Skin epidermis (tissue), 12 donors: ENCODE measurements at regions not wholly inside any gene's neighbourhood (a gene's known extent, or its start where the extent isn't known, plus 50 kb on each side); places are given as distances from the start of the nearest gene placed in this dataset.
A peak's percentile ranks its signal among the peaks of the same experiment; 100 is the strongest.

Experiments used
- H3K27ac ChIP-seq, 21 experiments: fragments of 200-600 bp; sonication (generic) in 11 of 21; one replicate each; pipeline ENCODE4 v1.5.0; 2020; ENCODE audit warnings: mild to moderate bottlenecking in 3 of 21, inconsistent platforms in 2 of 21, moderate library complexity in 2 of 21
- H3K4me3 ChIP-seq, 7 experiments: fragments of 200-600 bp; sonication (generic) in 2 of 7; one replicate each; pipeline ENCODE4 v1.5.0; 2020; ENCODE audit warnings: inconsistent platforms in 2 of 7, mild to moderate bottlenecking in 2 of 7, moderate library complexity in 1 of 7

DNA sequence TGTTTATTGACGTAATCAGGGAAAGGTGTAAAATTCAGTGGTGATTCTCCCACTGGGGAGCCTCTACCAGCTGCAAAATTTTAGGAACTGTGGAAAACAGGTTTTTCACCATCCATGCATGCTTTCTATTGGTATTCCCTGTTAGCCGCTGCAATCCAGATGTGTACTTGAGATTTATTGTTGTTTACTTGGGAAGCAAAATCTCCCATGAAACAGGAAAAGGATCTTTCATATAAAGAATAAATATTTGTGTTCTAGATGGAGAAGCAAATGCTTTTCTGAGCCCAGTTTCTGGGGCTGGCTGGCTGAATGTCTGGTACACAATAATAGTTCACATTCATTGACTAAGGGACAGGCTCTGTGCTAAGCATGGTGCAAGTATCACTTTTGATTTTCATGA, 144.6 kb upstream of the RASGRP1 start:
- no peak overlapping the region for H3K27ac ChIP-seq
- H3K4me3 ChIP-seq: no peak overlapping the region

DNA sequence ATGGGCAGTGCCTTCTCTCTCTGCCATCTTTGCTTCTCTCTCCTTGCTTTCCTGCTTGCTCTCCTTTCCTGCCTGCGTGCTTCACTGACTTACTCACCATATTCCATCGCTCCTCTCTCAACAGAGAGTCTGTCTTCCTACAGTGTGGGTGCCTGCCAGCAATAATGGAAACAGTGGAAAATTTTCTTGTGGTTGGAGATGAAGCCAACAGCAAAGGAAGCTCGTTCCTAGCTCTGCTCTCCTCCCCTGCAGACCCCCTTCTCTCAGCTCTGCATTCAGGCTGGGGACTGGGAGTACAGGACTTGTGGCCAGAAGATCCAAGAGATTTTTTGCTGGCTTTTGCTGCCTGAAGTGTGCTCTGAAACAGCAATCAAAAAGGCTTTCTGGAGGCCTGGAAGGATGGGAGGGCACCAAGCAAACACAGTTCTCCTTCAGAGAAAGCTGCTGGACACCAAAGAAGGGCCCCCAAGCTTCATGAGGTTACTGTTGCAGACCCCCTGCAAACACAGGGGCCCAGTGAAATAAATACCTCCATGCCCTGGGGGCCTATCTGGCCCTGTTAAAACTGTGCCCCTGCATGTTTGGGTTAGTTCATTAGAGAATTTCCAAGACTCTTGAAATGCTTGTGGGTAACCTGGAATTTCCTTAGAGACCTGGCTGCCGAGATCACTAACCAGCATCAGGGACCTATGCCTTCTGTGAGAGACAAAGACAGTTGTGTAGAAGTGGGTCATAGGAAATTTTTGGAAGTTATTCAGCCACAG, 149.9 kb upstream of the RASGRP1 start:
- H3K27ac ChIP-seq: peak overlapping the region in 8 of 21 experiments; percentile 21 to 77 (median 56)
- no peak overlapping the region for H3K4me3 ChIP-seq

DNA sequence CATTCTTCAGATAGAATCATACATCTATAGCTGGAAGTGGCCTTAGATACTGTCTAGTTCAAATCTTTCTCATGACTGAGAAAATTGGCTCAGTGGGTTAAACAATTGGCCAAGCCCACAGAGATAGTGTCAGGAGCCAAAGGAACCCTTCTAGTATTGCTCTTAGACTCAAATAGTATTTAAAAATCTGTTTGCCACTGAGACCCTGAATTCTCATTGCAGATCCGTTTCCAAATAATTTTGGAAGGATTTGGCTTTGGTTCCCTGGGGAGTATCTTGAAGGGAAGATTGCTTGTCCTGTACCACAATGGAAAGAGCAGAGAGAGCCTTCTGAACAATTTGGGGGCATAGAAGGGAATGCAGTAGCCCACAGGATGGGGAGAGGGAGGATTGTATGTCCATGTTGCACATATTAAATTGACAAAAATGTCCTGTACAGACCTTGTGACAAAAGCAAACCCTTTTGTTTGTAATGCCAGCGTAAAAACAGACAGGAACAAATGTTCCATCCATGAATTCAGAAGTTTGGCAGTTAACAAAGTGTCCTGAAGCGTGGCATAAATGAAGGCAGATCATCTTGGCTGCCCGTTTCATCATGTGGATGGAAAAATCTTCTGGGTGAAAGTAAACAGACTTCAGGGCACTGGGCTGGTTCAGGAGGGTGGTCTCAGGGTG, 156.4 kb upstream of the RASGRP1 start:
- Histone ChIP-seq H3K4me3 (no peak overlapping the region), H3K27ac (peak overlapping the region in 1 of 21 experiments; percentile 3)

DNA sequence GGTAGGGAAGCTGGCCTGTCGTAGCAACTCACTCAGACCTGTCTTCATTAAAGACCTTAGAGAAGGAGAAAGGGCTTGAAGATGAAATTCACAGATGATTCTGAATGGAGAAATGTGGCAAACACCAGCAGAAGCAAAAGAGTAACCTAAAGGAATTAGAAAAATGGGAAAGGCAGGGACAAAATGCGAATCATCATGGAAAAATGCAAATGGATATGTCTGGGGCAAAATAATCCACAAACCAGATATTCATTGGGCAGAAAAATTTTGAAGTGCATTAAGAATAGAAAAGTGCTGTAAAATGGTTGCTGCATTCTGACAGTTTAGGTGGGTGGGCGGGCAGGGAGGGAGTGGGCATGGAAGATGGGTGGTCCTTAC, 156.9 kb upstream of the RASGRP1 start:
- Histone ChIP-seq H3K27ac (peak overlapping the region in 1 of 21 experiments; percentile 3), H3K4me3 (no peak overlapping the region)

DNA sequence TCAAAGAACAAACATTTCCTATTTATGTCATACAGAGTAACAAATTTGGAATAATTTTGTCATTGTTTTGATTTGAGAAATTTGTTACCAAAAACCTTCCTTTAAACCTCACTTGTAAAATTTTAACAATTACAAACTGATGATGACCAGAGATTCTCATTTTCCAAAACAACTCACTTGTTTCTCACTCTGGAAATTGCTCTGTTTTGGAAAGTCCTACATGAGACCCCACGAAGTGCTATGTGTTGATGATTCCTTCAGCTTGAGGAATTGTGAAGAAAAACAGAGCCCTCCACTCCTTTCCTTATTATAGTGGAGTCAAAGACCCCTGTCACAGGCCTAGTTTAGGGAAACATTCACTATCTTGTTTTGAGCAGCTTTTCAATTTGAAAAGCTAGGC, 157.6 kb upstream of the RASGRP1 start:
- Histone ChIP-seq H3K27ac (no peak overlapping the region), H3K4me3 (no peak overlapping the region)

DNA sequence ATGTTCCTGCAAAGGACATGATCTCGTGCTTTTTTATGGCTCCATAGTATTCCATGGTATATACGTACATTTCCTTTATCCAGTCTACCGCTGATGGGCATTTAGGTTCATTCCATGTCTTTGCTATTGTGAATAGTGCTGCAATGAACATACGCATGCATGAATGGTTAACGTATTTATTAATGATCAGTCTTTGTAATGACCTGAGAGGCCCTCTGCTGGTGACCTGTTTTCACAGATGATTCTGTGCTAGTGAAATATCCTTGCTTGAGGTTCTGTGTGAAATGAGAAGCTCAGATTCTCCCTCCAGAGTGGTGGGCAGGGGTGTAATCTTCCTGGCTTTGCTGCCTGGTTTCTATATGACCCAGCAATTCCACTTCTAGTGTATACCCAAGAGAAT, 160.2 kb upstream of the RASGRP1 start:
- no peak overlapping the region for H3K4me3 ChIP-seq
- H3K27ac ChIP-seq: no peak overlapping the region

DNA sequence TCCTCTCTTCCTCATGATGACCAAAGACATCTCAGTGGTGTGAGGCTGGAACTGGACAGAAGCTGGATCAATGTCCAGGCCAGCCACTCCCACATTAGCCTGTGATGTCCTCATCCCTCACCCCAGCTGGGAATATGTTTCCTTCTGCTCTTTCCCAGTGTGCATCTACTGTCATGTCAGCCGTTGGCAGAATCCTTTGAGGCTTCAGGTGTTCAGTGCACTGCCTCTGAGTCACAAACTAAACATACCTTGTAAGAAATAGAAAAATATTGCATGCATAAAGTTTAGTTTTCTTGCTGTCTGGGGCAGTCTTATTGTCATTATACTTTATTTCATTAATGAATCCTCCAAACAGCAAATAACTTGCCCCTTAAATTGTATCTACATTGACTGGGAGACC, 161.6 kb upstream of the RASGRP1 start:
- H3K4me3 ChIP-seq: no peak overlapping the region
- H3K27ac ChIP-seq: no peak overlapping the region

DNA sequence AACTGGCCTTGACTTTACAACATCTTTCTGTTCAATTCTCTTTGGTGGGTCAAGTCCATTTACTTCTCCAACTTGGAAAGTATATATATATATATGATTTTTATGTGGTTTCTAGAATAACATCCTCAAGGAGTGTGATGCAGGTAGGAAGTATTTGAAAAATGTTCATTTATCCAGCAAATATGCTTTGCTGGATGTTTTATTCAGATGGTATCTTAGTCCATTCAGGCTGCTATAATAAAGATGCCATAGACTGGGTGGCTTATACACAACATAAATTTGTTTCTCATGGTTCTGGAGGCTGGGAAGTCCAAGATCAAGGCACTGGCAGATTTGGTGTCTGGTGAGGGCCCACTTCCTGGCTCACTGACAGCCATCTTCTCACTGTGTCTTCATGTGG, 168.7 kb upstream of the RASGRP1 start:
- Histone ChIP-seq H3K27ac (no peak overlapping the region), H3K4me3 (no peak overlapping the region)

DNA sequence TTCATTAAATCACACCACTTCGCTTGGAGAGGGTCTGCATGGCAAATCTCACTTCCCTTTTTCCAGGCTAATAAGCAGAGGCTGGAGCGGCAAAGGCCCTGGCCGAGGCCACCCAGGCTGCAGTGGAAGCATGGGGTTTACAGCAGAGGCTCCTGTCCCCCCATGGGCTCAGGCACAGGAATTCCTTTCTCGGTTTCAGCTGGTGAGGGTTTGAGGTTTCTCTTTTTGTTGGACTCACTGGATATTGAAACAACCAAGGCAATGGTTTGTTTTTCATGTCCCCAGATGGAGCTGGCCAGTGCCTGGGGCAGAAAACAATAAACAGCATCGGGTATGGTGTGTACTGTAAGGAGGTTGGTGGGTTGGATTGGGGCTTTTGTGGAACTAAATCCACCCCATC, 175.6 kb upstream of the RASGRP1 start:
- no peak overlapping the region for H3K4me3 ChIP-seq
- no peak overlapping the region for H3K27ac ChIP-seq

DNA sequence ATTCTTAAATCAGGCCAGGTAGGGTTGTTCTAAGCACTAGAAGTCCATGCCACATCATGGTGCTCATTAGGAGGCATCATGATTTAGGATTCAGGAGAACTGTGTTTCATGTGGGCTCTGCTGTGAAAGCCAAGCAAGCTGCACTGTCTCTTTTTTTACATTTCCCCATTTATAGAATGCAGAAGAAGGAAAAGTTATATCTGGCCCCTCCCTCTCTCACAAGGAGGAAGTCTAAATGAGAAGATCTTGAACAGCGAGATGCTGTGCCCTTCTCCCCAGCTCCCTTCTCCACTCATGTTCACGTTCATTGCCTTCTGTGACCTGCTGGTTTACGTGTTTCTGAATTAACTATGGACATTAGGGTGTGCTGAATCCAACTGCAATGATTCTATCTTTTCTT, 178.5 kb upstream of the RASGRP1 start:
- H3K4me3 ChIP-seq: no peak overlapping the region

DNA sequence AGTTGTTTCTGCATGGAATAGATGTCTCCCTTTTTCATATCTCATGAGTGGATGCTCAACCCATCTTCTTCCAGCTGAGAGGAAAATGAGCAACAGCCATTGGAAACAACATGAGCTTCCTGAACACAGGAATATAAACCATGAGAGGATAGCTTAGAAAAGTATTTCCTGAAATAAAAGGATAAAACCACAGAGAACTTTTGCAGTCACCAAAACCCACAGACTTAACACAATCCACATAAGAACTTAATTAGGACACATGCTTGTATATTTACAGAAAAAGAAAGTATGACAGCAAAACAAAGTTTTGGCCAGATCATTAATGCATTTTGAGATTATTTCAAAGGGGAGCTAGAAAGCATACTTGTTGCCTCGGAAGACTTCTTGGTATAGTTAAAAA, 180.5 kb upstream of the RASGRP1 start:
- Histone ChIP-seq H3K4me3 (no peak overlapping the region), H3K27ac (peak overlapping the region in 1 of 21 experiments; percentile 75)

More for the DNA sequence above, 178.5 kb upstream of the RASGRP1 start:
- H3K27ac ChIP-seq: no peak overlapping the region

DNA sequence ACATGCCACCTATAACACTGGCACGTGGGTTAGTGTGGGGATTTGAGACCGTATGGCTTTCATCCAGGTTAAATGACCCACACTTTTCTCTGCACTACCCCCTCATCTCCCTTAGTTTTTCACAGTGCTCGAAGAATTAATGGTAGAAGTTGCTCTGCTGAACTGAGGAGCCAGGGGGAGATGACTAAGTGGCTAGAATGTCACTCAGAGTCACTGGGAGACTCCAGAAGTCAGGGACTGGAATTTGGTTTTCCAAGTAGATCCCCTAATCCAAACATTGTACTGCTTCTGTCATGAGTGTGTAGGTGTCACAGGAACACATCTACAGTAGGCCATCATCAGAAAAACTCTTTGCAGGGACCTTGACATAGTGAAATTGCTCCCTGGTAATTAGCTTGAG, 181.0 kb upstream of the RASGRP1 start:
- Histone ChIP-seq H3K27ac (peak overlapping the region in 3 of 21 experiments; percentile 21 to 75 (median 29)), H3K4me3 (no peak overlapping the region)

DNA sequence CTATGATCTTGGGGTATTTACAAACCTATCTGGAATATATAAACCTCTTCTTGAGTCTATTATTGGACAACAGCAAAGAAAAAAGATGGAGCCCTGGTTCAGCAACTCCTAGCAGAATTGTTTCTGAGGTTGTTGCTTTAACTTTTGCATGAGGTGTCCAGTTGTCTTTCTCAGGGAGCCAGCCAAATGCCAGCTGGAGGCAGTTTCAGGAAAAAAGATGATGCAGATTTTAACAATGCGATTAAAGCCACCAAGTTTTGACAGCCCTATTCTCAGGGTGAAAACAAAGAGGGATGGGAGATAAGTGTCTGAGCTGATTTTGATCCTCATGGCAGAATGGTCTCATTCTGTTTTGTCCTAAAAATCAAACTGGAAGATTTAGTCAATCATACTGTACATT, 181.6 kb upstream of the RASGRP1 start:
- Histone ChIP-seq H3K27ac (peak overlapping the region in 2 of 21 experiments; percentile 37 to 75), H3K4me3 (no peak overlapping the region)

DNA sequence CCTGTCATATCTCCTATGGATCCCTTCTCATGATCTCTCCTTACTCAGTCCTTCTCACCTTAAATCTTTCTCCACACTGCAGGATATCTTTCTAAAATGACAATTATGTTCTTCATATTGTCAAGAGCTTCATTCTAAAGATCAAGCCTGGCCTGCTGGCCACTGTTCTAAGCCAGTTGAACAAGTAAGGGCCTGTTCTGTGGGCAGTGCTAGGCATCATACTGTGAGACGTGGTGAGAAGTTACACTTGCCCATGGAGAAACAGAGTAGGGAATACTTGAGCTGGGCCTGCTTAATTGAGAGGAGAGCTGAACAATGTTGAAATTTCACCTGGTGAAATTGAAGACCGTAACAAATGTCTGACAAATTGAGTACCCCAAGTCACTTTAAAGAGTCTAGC, 184.1 kb upstream of the RASGRP1 start:
- Histone ChIP-seq H3K4me3 (no peak overlapping the region), H3K27ac (no peak overlapping the region)

DNA sequence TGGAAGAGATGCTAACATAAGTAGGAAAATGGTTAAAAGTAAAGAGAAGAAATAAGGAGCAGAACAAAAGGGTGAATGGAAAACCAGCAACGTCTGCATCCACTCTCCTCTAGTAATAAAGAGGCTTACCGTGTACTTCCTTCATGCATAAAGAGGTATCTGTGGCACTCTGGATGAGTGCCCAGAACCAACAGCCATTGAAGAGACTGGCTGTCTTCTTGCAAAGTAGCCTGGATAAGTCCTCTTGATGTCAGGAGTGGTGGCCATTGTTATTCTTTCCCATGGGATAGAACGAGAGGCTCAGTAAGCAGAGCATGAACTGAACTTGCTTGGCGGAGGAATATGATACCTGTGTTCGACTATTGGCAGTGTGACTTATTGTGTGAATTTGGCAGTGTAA, 186.2 kb upstream of the RASGRP1 start:
- H3K27ac ChIP-seq: no peak overlapping the region
- no peak overlapping the region for H3K4me3 ChIP-seq

DNA sequence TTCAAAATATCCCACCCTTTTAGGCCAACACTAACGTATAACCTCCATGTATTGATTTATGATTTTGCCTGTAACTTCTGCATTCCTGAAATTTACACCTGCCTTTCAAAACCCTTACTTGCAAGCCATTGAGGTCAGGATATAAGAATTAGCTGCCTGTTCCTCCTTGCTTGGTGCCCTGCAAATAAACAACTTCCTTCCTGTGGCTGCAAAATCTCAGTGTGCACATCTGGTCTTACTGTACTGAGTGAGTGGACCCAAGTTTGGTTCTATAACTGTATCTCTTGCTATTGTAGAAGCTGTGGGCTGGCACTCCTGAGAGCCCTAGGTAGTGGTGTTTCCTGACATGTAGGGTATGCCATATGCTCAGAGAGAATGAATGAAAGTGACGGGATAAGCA, 191.1 kb upstream of the RASGRP1 start:
- H3K27ac ChIP-seq: no peak overlapping the region
- H3K4me3 ChIP-seq: no peak overlapping the region

DNA sequence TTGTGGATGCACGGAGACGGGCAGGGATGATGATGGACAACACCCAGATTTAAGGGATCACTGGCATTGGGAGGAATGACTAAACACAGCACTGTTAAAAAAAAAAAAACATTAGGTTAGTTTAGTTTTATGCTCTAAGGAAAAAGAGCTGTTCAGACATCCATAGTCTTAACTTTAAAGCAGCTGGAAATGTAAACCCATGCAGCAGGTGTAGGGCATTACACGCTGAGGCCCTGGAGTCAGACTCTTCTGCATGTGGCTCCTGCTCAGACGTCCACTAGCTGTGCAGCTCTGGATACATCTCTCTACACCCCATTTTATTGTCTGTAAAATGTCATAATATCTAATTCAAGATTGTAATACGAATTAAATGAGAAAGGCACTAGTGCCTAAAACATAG, 191.8 kb upstream of the RASGRP1 start:
- H3K4me3 ChIP-seq: no peak overlapping the region
- no peak overlapping the region for H3K27ac ChIP-seq

DNA sequence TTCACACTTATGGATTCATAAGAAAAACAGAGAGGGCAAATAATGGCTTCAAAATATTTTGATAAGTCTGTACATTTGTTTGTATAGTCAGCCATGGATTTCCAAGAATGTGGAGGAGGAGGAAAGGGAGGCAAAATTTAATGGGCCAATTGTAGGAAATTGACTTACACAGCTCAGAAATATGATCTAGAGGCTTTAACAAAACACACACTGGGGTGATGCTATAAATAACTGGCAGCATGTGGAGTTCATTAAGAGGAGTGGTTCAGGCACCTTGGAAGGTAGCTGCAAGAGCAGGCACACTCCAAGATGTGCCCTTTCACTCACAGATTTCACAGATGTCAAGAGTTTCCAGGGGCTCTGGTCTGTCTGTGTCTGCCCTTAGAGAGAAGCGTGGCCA, 193.4 kb upstream of the RASGRP1 start:
- Histone ChIP-seq H3K4me3 (no peak overlapping the region), H3K27ac (no peak overlapping the region)

DNA sequence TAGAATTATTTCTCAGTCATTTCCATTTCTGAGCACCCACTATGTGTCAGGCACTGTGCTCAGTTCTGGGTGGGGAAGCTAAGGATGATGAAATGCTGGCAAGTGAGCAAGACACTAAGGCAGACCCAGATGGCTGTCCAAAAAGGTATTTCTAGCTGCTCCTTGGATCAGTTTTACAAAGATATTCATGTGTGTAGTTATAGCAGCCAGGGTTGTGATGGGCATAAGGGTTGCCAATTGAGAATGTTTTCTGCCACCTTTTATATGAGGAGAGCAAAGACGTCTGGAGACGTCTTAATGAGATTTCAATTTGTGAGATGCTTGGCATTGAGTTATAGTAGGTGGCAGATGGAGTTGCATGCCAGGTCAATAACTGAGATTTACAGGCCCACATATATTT, 197.1 kb upstream of the RASGRP1 start:
- no peak overlapping the region for H3K4me3 ChIP-seq
- no peak overlapping the region for H3K27ac ChIP-seq

DNA sequence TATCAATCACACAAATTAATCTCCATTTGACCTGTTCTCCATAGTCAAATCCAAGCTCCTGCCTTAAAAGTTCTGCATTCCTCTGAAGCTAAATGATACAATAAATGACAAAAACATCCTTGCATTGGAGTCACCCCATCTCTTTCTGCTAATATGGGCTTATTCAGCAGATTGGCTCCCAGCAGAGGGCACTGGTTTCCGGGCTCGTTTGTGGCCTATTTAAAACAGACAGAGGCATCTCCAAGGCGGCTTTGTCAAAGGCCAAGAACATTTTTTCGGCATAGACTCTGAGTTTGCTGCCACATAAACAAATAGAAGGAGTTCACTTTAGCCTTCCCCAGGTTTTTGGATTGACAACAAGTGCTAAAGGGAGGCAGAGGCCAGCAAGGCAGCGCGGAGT, 204.4 kb upstream of the RASGRP1 start:
- H3K27ac ChIP-seq: peak overlapping the region in 2 of 21 experiments; percentile 1 to 25

DNA sequence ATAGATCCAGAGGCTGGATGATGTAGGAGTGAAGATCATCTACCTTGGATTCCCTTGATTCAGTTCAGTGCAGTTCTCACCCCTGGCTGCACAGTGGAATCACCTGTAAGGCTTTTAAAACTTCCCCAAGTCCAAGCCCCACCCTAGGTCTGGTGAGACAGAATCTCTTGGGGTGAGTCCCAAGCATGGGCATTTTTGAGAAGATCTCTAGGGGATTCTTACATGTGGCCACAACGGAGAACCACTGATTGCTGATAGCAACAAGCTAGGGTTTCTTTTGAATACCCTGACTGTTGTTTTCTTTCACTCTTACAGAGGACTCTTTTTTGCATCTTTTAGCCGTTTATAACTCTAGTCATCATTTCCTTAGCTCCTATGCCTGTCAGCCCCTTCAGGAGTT, 204.9 kb upstream of the RASGRP1 start:
- Histone ChIP-seq H3K4me3 (no peak overlapping the region), H3K27ac (peak overlapping the region in 2 of 21 experiments; percentile 1 to 25)

More for the DNA sequence above, 204.4 kb upstream of the RASGRP1 start:
- H3K4me3 ChIP-seq: no peak overlapping the region
